ENCODE measurements at regions not wholly inside any gene's neighbourhood (a gene's known extent, or its start where the extent isn't known, plus 50 kb on each side); places are given as distances from the start of the nearest gene placed in this dataset.
A peak's percentile ranks its signal among the peaks of the same experiment; 100 is the strongest.

- no peak for DNase-seq (ENCODE audit: low spot score)
Observed at GRCh38 chr3:182683858-182684257, 109.4 kb upstream of the ATP11B start.

GRCh38 chr3:182686033-182686886 is 107.0 kb upstream of the ATP11B start:
- no peak for DNase-seq (ENCODE audit: low spot score)

GRCh38 chr3:182690172-182690571 is 103.1 kb upstream of the ATP11B start:
- no peak for DNase-seq (ENCODE audit: low spot score)

- no peak for DNase-seq (ENCODE audit: low spot score)
Observed at GRCh38 chr3:182692021-182692420, 101.3 kb upstream of the ATP11B start.

- no peak for DNase-seq (ENCODE audit: low spot score)
Observed at GRCh38 chr3:182692695-182693094, 100.6 kb upstream of the ATP11B start.

- DNase-seq (ENCODE audit: low spot score): no peak
Observed at GRCh38 chr3:182693723-182694122, 99.6 kb upstream of the ATP11B start.

GRCh38 chr3:182696916-182697315 is 96.4 kb upstream of the ATP11B start:
- DNase-seq (ENCODE audit: low spot score): no peak

- no peak for DNase-seq (ENCODE audit: low spot score)
Observed at GRCh38 chr3:182697345-182697919, 95.9 kb upstream of the ATP11B start.

- no peak for DNase-seq (ENCODE audit: low spot score)
Observed at GRCh38 chr3:182698078-182698477, 95.2 kb upstream of the ATP11B start.

GRCh38 chr3:182699550-182700170 is 93.6 kb upstream of the ATP11B start:
- no peak for DNase-seq (ENCODE audit: low spot score)

- no peak for DNase-seq (ENCODE audit: low spot score)
Observed at GRCh38 chr3:182702216-182702615, 91.1 kb upstream of the ATP11B start.

- no peak for DNase-seq (ENCODE audit: low spot score)
Observed at GRCh38 chr3:182703233-182703632, 90.1 kb upstream of the ATP11B start.

- DNase-seq (ENCODE audit: low spot score): no peak
Observed at GRCh38 chr3:182704926-182705325, 88.4 kb upstream of the ATP11B start.

- no peak for DNase-seq (ENCODE audit: low spot score)
Observed at GRCh38 chr3:182708810-182709209, 84.5 kb upstream of the ATP11B start.

- no peak for DNase-seq (ENCODE audit: low spot score)
Observed at GRCh38 chr3:182709306-182709705, 84.0 kb upstream of the ATP11B start.

GRCh38 chr3:182710557-182711157 is 82.6 kb upstream of the ATP11B start:
- DNase-seq (ENCODE audit: low spot score): peak; percentile 37

- DNase-seq (ENCODE audit: low spot score): no peak
Observed at GRCh38 chr3:182711261-182711683, 82.0 kb upstream of the ATP11B start.

GRCh38 chr3:182711853-182712252 is 81.5 kb upstream of the ATP11B start:
- DNase-seq (ENCODE audit: low spot score): no peak

- DNase-seq (ENCODE audit: low spot score): no peak
Observed at GRCh38 chr3:182713111-182713510, 80.2 kb upstream of the ATP11B start.

GRCh38 chr3:182713743-182714517 is 79.4 kb upstream of the ATP11B start:
- peak; percentile 45 for DNase-seq (ENCODE audit: low spot score)

GRCh38 chr3:182715006-182715405 is 78.3 kb upstream of the ATP11B start:
- no peak for DNase-seq (ENCODE audit: low spot score)

GRCh38 chr3:182716114-182716688 is 77.1 kb upstream of the ATP11B start:
- no peak for DNase-seq (ENCODE audit: low spot score)
